GM23338 (cell line): ENCODE measurements at regions not wholly inside any gene's neighbourhood (a gene's known extent, or its start where the extent isn't known, plus 50 kb on each side); places are given as distances from the start of the nearest gene placed in this dataset.

ENCODE experiments used
- ATAC-seq: fragments of 200-7000 bp; cut with Tn5 transposase; 3 replicates; pipeline ENCODE4 v1.9.1; 2020
- DNase-seq: peaks from one replicate; pipeline ENCODE4 v3.0.0-alpha.2; 2015; ENCODE audit warnings: low spot score
- H2AFZ ChIP-seq: fragments of 200-600 bp; sonication (generic); 2 replicates; pipeline ENCODE4 v1.8.0; 2016; ENCODE audit warnings: antibody characterized with exemption, mild to moderate bottlenecking, moderate library complexity
- H3F3A ChIP-seq: fragments of 200-600 bp; sonication (generic); replicated peaks from 2 replicates; pipeline ENCODE4 v1.8.0; 2017; ENCODE audit warnings: antibody characterized with exemption, mixed run types, low read depth
- H3K27ac ChIP-seq: fragments of 200-600 bp; sonication (generic); 2 replicates; pipeline ENCODE4 v1.6.1; 2016; ENCODE audit warnings: low read depth
- H3K27me3 ChIP-seq: fragments of 200-600 bp; sonication (generic); 2 replicates; pipeline ENCODE4 v1.8.0; 2016; ENCODE audit warnings: mild to moderate bottlenecking, mixed run types, moderate library complexity; ENCODE audit not compliant: insufficient read depth
- H3K36me3 ChIP-seq: fragments of 200-600 bp; sonication (generic); 2 replicates; pipeline ENCODE4 v1.8.0; 2016; ENCODE audit warnings: mild to moderate bottlenecking; ENCODE audit not compliant: insufficient read depth
- H3K4me1 ChIP-seq: fragments of 200-600 bp; sonication (generic); 2 replicates; pipeline ENCODE4 v1.8.0; 2016; ENCODE audit warnings: mild to moderate bottlenecking, moderate library complexity; ENCODE audit not compliant: insufficient read depth
- H3K4me2 ChIP-seq: fragments of 200-600 bp; sonication (generic); 2 replicates; pipeline ENCODE4 v1.7.1; 2017; ENCODE audit warnings: mixed run types
- H3K4me3 ChIP-seq: fragments of 200-600 bp; sonication (generic); 2 replicates; pipeline ENCODE4 v1.6.1; 2016; ENCODE audit warnings: mixed run types
- H3K79me2 ChIP-seq: fragments of 200-600 bp; sonication (generic); replicated peaks from 2 replicates; pipeline ENCODE4 v1.8.0; 2017; ENCODE audit warnings: mild to moderate bottlenecking; ENCODE audit not compliant: insufficient read depth
- H3K9me2 ChIP-seq: fragments of 200-600 bp; sonication (generic); 2 replicates; pipeline ENCODE4 v1.8.0; 2017; ENCODE audit not compliant: insufficient read depth
- H4K20me1 ChIP-seq: fragments of 200-600 bp; sonication (generic); replicated peaks from 2 replicates; pipeline ENCODE4 v1.8.0; 2017; ENCODE audit warnings: mild to moderate bottlenecking; ENCODE audit not compliant: insufficient read depth
- H3K27ac Mint-ChIP-seq: 2 replicates; pipeline ENCODE4 v1.8.0; 2020; ENCODE audit warnings: inconsistent platforms, mild to moderate bottlenecking, moderate library complexity, mixed read lengths
- H3K27me3 Mint-ChIP-seq: 3 replicates; pipeline ENCODE4 v1.8.0; 2022; ENCODE audit warnings: low read depth, mild to moderate bottlenecking, moderate library complexity, mixed read lengths, inconsistent platforms; ENCODE audit not compliant: insufficient read depth, poor library complexity
- H3K36me3 Mint-ChIP-seq: 3 replicates; pipeline ENCODE4 v1.8.0; 2021; ENCODE audit warnings: low read depth, mild to moderate bottlenecking, inconsistent platforms, moderate library complexity, mixed read lengths
- H3K4me1 Mint-ChIP-seq: 3 replicates; pipeline ENCODE4 v1.8.0; 2020; ENCODE audit warnings: mild to moderate bottlenecking, inconsistent platforms, mixed read lengths
- H3K4me3 Mint-ChIP-seq: 3 replicates; pipeline ENCODE4 v1.8.0; 2021; ENCODE audit warnings: moderate library complexity, mild to moderate bottlenecking, inconsistent platforms, mixed read lengths
- H3K9me3 Mint-ChIP-seq: 3 replicates; pipeline ENCODE4 v1.8.0; 2020; ENCODE audit warnings: moderate library complexity, mild to moderate bottlenecking, inconsistent platforms, mixed read lengths
- CREB1 ChIP-seq: fragments of 250-450 bp; sonication (Bioruptor Pico); IDR thresholded peaks from 2 replicates; pipeline ENCODE4 v1.5.0; 2020; ENCODE audit warnings: low read depth, mild to moderate bottlenecking, moderate library complexity
- CTCF ChIP-seq, 2 experiments: fragments of 200-600 bp in 1 of 2; sonication (generic) in 1 of 2; conservative IDR thresholded peaks; 2 replicates each; pipeline versions ENCODE4 v1.5.1 to v1.6.1; 2016 to 2017; ENCODE audit warnings: antibody characterized with exemption in 2 of 2, low read depth in 2 of 2, mild to moderate bottlenecking in 2 of 2, moderate library complexity in 1 of 2
- ETS1 ChIP-seq: IDR thresholded peaks from 2 replicates; pipeline ENCODE4 v1.6.1; 2016; ENCODE audit warnings: antibody characterized with exemption
- EZH2 ChIP-seq: fragments of 200-600 bp; sonication (generic); IDR thresholded peaks from one replicate; pipeline ENCODE4 v1.8.0; 2017; ENCODE audit warnings: antibody characterized with exemption, mild to moderate bottlenecking, low read depth; ENCODE audit not compliant: unreplicated experiment
- EZH2phosphoT487 ChIP-seq: fragments of 200-600 bp; sonication (generic); IDR thresholded peaks from one replicate; pipeline ENCODE4 v1.8.1; 2018; ENCODE audit warnings: antibody characterized with exemption; ENCODE audit not compliant: unreplicated experiment
- JUNB ChIP-seq: IDR thresholded peaks from one replicate; pipeline ENCODE4 v1.6.1; 2016; ENCODE audit warnings: antibody characterized with exemption; ENCODE audit not compliant: unreplicated experiment
- POLR2AphosphoS5 ChIP-seq: IDR thresholded peaks from 2 replicates; pipeline ENCODE4 v1.6.1; 2016; ENCODE audit warnings: antibody characterized with exemption, low read depth
- REST ChIP-seq: IDR thresholded peaks from one replicate; pipeline ENCODE4 v1.6.1; 2018; ENCODE audit warnings: antibody characterized with exemption; ENCODE audit not compliant: unreplicated experiment
- STAT1 ChIP-seq: IDR thresholded peaks from one replicate; pipeline ENCODE4 v1.6.1; 2016; ENCODE audit warnings: antibody characterized with exemption; ENCODE audit not compliant: unreplicated experiment
- ZNF114 ChIP-seq: fragments of 250-450 bp; sonication (Bioruptor Pico); IDR thresholded peaks from 2 replicates; pipeline ENCODE4 v1.5.0; 2020; ENCODE audit warnings: mild to moderate bottlenecking, moderate library complexity
- ZNF331 ChIP-seq: fragments of 250-450 bp; sonication (Bioruptor Pico); IDR thresholded peaks from 2 replicates; pipeline ENCODE4 v1.5.0; 2020; ENCODE audit warnings: low read depth, mild to moderate bottlenecking, moderate library complexity
- ZNF462 ChIP-seq: fragments of 250-450 bp; sonication (Bioruptor Pico); IDR thresholded peaks from 2 replicates; pipeline ENCODE4 v1.5.0; 2020; ENCODE audit warnings: mild to moderate bottlenecking, moderate library complexity

GRCh38 chr1:4175566-4176405 lies 275.7 kb upstream of the C1orf174 start:
- no peak overlapping the region for H3K27ac Mint-ChIP-seq
- Histone ChIP-seq H2AFZ (no peak overlapping the region), H4K20me1 (no peaks in the 10 kb centered on the region), H3F3A (no peaks in the 10 kb centered on the region), H3K79me2 (no peaks in the 10 kb centered on the region), H3K27me3 (no peaks in the 10 kb centered on the region), H3K36me3 (no peaks in the 10 kb centered on the region), H3K9me2 (no peaks in the 10 kb centered on the region), H3K4me3 (no peak overlapping the region), H3K4me2 (no peak overlapping the region), H3K4me1 (no peaks in the 10 kb centered on the region), H3K27ac (no peak overlapping the region)
- no peak overlapping the region for H3K4me3 Mint-ChIP-seq
- ATAC-seq (no peak), DNase-seq (no peak)
- TF ChIP-seq POLR2AphosphoS5 (no peak), CTCF (conservative IDR thresholded peaks at IDR 0.05; ENCODE audit: low read depth in 2 of 2) (no peak), STAT1 (no peak), CREB1 (no peak), EZH2 (no peak), REST (no peak), ZNF331 (no peak), JUNB (no peak), EZH2phosphoT487 (no peak), ZNF114 (CRISPR knock-in tag) (no peak), ETS1 (no peak), ZNF462 (no peak)
- H3K4me1 Mint-ChIP-seq, result peaks cover 4% of the 10 kb centered on the region; the same call in 2 of the 3 replicates
- H3K27me3 Mint-ChIP-seq, result peaks cover 11% of the 10 kb centered on the region
- peaks cover 97% of the 10 kb centered on the region for H3K9me3 Mint-ChIP-seq
- peaks cover 40% of the 10 kb centered on the region for H3K36me3 Mint-ChIP-seq
